BLaER1 (cell line): ENCODE measurements at regions not wholly inside any gene's neighbourhood (a gene's known extent, or its start where the extent isn't known, plus 50 kb on each side); places are given as distances from the start of the nearest gene placed in this dataset.

Experiments
- H3K27ac ChIP-seq: shearing (Covaris generic); formaldehyde crosslinking; 2 replicates; pipeline ENCODE4 v1.8.1; 2022
- H3K27me3 ChIP-seq: shearing (Covaris generic); formaldehyde crosslinking; 2 replicates; pipeline ENCODE4 v1.8.1; 2022
- H3K36me3 ChIP-seq: shearing (Covaris generic); formaldehyde crosslinking; 2 replicates; pipeline ENCODE4 v1.8.1; 2022
- H3K4me1 ChIP-seq: shearing (Covaris generic); formaldehyde crosslinking; 2 replicates; pipeline ENCODE4 v1.8.1; 2022
- H3K4me2 ChIP-seq: shearing (Covaris generic); formaldehyde crosslinking; 2 replicates; pipeline ENCODE4 v1.8.1; 2022
- H3K4me3 ChIP-seq: shearing (Covaris generic); formaldehyde crosslinking; 2 replicates; pipeline ENCODE4 v1.8.1; 2022
- H3K9ac ChIP-seq: shearing (Covaris generic); formaldehyde crosslinking; 2 replicates; pipeline ENCODE4 v1.8.1; 2022
- H3K9me3 ChIP-seq: shearing (Covaris generic); formaldehyde crosslinking; 2 replicates; pipeline ENCODE4 v1.8.1; 2022
- H4K20me1 ChIP-seq: shearing (Covaris generic); formaldehyde crosslinking; 2 replicates; pipeline ENCODE4 v1.8.1; 2022
- Cebpa-rat ChIP-seq: shearing (Covaris generic); IDR thresholded peaks from 2 replicates; pipeline ENCODE4 v1.8.1; 2022

DNA sequence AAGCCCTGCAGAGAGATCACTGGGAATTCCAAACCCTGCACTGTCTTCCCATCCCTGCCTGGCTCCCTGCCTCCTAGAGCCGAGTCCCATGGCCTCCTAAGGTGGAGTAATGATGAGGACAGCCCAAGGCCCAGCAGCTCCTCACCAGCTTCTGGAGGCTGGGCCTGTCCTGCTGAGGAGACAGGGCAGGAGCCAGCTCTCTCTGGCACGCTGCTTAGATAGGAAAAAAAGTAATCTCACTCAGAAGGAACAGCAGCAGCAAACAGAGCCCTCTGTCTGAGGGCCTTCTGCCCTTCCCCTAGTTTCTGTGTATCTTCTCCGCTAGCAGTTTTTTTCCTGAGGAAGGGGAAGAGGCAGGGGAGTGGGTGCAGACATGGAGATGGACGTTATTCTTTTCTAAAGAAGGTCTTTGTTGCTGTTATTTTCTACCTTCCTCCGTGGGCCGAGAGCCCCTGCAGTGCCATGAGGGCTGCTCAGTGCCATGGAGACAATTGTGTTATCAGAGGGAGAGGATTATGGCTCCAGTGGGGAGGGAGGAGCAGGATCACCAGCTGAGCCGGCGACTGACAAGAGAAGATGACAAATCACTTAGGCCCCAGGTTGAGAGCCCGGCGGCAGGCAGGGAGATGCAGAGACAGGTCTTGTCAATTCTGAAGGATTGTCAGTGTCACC, 315.3 kb downstream of the BUD13 start:
- Histone ChIP-seq H3K27ac (no peak overlapping the region), H3K4me3 (no peak overlapping the region), H3K27me3 (no peaks in the 10 kb centered on the region), H4K20me1 (no peaks in the 10 kb centered on the region), H3K9me3 (no peaks in the 10 kb centered on the region), H3K9ac (no peak overlapping the region), H3K4me2 (no peak overlapping the region), H3K36me3 (no peaks in the 10 kb centered on the region), H3K4me1 (no peaks in the 10 kb centered on the region)
- no peak for TF ChIP-seq Cebpa-rat

DNA sequence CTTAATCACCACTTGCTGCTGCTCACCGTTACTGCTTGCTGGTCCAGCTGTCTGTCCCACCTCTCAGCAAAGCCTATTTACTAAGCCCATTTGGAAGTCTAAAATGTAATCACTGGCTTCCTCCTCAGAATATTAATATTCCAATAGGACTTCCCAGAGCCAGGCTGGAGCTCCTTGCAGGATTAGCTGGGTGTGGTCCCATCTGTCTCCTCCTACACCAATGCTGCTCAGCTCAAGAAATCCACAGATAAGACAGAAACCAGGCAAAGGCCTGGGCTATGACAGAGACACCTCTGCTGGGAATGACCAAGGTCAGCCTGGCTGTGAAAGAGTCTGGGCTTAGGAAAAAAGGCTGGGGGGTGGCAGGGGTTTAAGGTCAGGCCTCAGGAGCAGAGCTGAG, 317.8 kb downstream of the BUD13 start:
- TF ChIP-seq Cebpa-rat, result no peak
- Histone ChIP-seq H3K4me2 (no peak overlapping the region), H3K9ac (no peak overlapping the region), H3K27me3 (no peaks in the 10 kb centered on the region), H3K27ac (no peak overlapping the region), H3K9me3 (0 out of 2 replicates have a peak, but pooled peaks cover 9% of the 10 kb centered on the region), H3K36me3 (no peaks in the 10 kb centered on the region), H4K20me1 (no peaks in the 10 kb centered on the region), H3K4me1 (no peaks in the 10 kb centered on the region), H3K4me3 (no peak overlapping the region)

DNA sequence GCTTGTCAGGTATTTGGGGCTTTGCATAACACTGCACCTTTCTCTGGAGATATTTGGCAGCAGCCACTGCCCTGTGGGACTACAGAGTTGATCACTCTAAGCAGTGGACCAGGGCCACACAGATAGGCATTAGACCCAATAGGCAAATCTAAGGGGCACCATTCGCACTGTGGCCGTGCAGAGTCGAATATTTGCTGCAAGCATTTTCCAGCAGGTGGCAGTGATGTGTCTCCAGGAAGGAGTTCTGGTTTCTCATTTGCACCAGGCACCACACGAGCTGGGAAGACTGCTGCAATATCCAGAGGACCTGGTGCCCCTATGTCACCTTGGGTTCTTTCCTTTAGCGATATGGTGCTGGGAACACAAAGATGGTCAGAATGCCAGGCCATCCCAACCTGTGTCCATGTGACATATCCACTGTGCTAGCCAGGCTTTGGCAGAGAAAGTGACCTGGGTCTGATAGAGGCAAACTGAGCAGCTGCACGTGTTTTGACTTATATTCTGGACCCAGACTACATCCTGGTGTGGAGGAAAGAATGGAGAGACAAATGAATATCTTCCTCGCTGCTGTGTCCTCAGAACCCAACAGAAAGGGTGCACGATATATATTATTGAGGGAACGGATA, 318.7 kb downstream of the BUD13 start:
- Histone ChIP-seq H3K27me3 (no peaks in the 10 kb centered on the region), H4K20me1 (no peaks in the 10 kb centered on the region), H3K9ac (no peak overlapping the region), H3K4me3 (no peak overlapping the region), H3K4me2 (no peak overlapping the region), H3K27ac (no peak overlapping the region), H3K36me3 (no peaks in the 10 kb centered on the region), H3K4me1 (no peaks in the 10 kb centered on the region), H3K9me3 (peaks cover 13% of the 10 kb centered on the region; the same call in 1 of the 2 replicates)
- TF ChIP-seq Cebpa-rat, result no peak

DNA sequence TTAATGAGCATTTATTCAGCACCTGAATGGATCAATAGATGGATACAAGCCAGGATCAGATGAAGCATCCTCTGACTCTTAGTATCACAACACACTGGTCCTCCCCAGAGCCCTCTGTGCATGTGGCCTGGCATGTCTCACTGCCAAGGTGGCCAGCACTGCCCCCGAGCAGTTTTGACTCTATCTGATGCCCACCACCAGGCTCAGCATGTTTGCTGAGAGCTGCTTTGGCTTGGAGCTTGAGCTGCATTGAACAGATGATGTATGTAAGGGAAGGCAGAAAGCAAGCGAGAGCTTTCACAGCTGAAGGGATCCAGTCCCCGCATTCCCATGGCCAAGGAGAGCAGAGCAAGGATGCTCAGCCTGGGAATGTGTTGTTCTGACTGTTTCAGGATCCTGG, 320.3 kb downstream of the BUD13 start:
- no peak overlapping the region for H3K4me3 ChIP-seq
- no peak overlapping the region for H3K4me2 ChIP-seq
- no peaks in the 10 kb centered on the region for H3K27me3 ChIP-seq
- H3K9me3 ChIP-seq, result peaks cover 13% of the 10 kb centered on the region; the same call in 1 of the 2 replicates
- H3K9ac ChIP-seq, result no peak overlapping the region
- no peak for TF ChIP-seq Cebpa-rat
- H4K20me1 ChIP-seq, result no peaks in the 10 kb centered on the region
- H3K36me3 ChIP-seq, result no peaks in the 10 kb centered on the region
- H3K4me1 ChIP-seq, result no peaks in the 10 kb centered on the region
- H3K27ac ChIP-seq, result no peak overlapping the region

DNA sequence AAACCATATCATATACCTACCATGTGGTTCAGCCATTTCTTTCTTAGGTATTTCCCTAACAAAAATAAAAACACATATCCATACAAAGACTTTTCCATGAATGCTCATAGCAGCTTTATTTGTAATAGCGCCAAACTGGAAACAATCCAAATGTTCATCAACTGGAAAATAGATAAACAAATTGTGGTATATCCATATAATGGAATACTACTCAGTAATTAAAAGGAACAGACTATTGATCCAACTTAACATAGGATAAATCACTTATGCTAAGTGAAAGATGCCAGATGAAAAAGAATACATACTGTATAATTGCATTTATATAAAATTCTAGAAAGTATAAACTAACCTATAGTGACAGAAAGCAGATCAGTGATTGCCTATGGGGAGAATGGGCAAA, 323.3 kb downstream of the BUD13 start:
- no peak for TF ChIP-seq Cebpa-rat
- no peaks in the 10 kb centered on the region for H3K4me1 ChIP-seq
- H3K36me3 ChIP-seq, result no peaks in the 10 kb centered on the region
- H3K27me3 ChIP-seq, result no peaks in the 10 kb centered on the region
- no peak overlapping the region for H3K4me2 ChIP-seq
- H3K27ac ChIP-seq, result no peak overlapping the region
- no peak overlapping the region for H3K4me3 ChIP-seq
- no peak overlapping the region for H3K9ac ChIP-seq
- H3K9me3 ChIP-seq, result peaks cover 13% of the 10 kb centered on the region; the same call in 1 of the 2 replicates
- H4K20me1 ChIP-seq, result no peaks in the 10 kb centered on the region

DNA sequence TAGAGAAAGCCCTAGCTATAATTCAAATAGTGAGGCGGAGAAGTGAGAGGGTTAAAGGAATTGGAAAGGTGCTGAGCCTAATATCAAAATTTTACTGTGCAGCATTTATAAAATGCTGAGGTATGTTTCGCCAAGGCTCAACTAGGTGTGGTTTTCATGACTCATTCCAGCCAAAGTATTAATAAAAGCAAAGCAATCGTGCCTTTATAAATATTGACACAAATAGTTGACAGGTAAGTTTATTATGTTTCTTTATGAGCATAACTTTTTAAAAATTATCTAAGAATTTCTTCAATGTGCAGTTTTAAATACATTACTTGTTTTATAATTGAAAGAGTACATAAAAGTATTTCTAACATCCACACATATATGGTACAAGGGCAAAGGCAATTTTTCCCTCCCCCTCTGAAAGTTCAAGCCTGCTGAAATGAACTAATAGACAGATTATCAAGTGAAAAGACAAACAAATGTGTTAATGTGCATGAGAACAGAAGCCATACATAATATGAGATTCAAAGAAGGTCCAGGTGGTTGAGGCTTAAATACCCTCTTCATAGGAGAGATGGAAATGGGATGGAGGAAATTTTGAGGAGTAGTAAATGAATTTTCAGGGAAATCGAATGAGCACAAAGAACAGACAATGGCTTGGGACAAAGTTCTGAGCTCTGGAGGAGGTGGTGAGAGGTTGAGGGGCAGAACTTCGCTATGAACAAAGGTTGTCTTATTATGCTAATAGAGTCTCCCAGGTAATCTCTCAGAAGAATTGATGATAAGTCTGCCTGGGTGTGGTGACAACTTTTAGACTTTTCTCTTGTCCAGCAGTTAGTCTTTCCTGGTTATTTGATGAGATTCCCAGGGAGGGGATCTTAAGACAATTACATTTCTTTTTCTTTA, 326.5 kb downstream of the BUD13 start:
- no peak overlapping the region for H3K4me3 ChIP-seq
- H4K20me1 ChIP-seq, result no peaks in the 10 kb centered on the region
- no peak overlapping the region for H3K27ac ChIP-seq
- H3K4me1 ChIP-seq, result no peaks in the 10 kb centered on the region
- H3K27me3 ChIP-seq, result no peaks in the 10 kb centered on the region
- H3K4me2 ChIP-seq, result no peak overlapping the region
- no peaks in the 10 kb centered on the region for H3K36me3 ChIP-seq
- no peak overlapping the region for H3K9ac ChIP-seq
- TF ChIP-seq Cebpa-rat, result no peak
- peaks cover 28% of the 10 kb centered on the region for H3K9me3 ChIP-seq

DNA sequence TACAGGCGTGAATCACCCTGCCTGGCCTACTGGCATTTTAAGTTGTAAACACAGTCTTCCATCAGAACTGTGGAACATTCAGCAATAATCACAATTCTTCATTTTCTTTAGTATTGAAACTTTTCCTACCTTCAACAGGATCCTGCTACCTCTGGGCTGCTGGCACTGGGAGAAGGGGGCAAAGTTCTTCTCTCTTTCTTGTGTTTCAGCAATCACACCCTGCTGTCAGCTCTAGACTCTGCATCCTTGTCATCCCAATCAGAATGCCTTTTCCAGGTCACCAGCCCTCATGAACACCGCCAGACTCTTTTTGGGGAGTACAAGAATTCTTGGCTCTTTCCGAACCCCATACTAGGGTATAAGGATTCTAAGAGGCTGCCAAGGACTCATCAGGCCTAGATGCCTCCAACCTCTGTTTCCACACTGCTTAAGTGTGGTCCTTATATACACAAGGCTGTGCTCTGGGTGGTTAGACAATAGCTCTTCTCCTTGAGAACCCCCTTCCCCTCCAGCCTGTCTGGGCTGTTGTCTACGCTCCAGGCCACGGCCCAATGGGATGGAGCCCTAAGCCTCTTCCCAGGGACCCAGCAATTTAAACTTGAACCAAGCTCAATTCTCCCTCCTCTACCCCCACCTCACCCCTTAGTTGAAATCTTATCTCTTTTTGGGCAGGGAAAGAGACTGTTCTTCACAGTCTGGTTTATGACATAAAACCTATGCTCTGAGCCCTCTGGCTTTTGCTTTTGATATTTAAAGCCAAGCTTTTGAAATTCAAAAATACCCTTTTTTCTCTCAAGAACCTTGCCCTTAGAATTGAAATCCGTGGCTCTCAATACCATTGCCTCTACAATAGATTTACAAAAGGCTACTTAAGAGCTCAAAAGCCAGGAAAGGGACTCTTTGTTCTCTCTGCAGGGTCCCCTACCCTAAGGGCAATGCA, 327.4 kb downstream of the BUD13 start:
- Histone ChIP-seq H3K4me2 (no peak overlapping the region), H3K9ac (no peak overlapping the region), H3K36me3 (no peaks in the 10 kb centered on the region), H3K4me1 (no peaks in the 10 kb centered on the region), H3K9me3 (peaks cover 32% of the 10 kb centered on the region), H3K27me3 (no peaks in the 10 kb centered on the region), H4K20me1 (no peaks in the 10 kb centered on the region), H3K4me3 (no peak overlapping the region), H3K27ac (no peak overlapping the region)
- TF ChIP-seq Cebpa-rat, result no peak

DNA sequence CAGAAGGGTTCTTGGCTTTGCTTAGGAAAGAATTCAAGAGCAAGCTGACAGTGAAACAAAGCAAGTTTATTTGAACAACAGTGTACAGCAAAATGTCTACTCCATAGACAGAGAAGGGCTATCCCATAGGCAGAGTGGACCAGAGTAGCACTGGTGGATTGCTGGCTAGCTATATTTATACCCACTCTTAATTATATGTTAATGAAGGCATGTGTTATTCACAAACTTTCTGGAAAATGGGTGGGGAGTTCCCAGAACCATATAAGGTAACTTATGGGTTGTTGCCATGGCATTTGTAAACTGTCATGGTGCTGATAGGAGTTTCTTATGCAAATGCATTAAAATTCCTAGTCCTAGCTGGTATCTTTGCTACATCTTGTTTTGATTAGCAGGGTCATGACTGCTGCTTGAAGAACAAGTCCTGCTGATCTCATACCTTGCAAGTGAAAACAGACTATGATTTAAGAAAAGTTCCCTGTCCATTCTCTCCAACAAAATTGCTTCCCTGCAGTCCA, 330.5 kb downstream of the BUD13 start:
- no peak for TF ChIP-seq Cebpa-rat
- H4K20me1 ChIP-seq, result no peaks in the 10 kb centered on the region
- H3K4me3 ChIP-seq, result no peak overlapping the region
- peaks cover 36% of the 10 kb centered on the region for H3K9me3 ChIP-seq
- H3K4me1 ChIP-seq, result peaks cover 15% of the 10 kb centered on the region; the same call in 1 of the 2 replicates
- H3K36me3 ChIP-seq, result no peaks in the 10 kb centered on the region
- H3K4me2 ChIP-seq, result no peak overlapping the region
- no peak overlapping the region for H3K9ac ChIP-seq
- no peaks in the 10 kb centered on the region for H3K27me3 ChIP-seq
- H3K27ac ChIP-seq, result no peak overlapping the region

DNA sequence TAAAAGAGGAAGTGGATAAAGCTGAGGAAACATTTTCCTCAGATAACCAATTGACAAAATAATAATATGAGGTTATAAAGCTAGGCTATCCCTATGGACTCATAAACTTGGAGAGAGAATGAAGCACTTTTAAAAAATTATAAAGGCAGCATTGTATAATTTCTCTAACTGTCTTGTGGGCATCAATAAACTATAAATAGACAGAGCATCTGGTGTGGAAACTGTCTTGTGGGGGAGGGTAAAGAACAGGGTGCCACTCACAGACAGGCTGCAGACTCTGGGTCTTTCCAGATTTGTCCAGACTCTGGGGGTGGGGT, 333.5 kb downstream of the BUD13 start:
- Histone ChIP-seq H3K4me3 (no peak overlapping the region), H3K4me2 (peak overlapping the region; percentile 52), H3K4me1 (peaks cover 15% of the 10 kb centered on the region; the same call in 1 of the 2 replicates), H3K9me3 (peaks cover 36% of the 10 kb centered on the region), H3K36me3 (no peaks in the 10 kb centered on the region), H3K9ac (no peak overlapping the region), H3K27ac (no peak overlapping the region), H4K20me1 (no peaks in the 10 kb centered on the region), H3K27me3 (no peaks in the 10 kb centered on the region)
- TF ChIP-seq Cebpa-rat, result no peak
